ENCODE measurements at regions not wholly inside any gene's neighbourhood (a gene's known extent, or its start where the extent isn't known, plus 50 kb on each side); places are given as distances from the start of the nearest gene placed in this dataset.
"Not testable (repeated sequence)": the region's sequence is repeated elsewhere in the genome, so short reads cannot be mapped to it uniquely, and the experiment has no call there.

DNA sequence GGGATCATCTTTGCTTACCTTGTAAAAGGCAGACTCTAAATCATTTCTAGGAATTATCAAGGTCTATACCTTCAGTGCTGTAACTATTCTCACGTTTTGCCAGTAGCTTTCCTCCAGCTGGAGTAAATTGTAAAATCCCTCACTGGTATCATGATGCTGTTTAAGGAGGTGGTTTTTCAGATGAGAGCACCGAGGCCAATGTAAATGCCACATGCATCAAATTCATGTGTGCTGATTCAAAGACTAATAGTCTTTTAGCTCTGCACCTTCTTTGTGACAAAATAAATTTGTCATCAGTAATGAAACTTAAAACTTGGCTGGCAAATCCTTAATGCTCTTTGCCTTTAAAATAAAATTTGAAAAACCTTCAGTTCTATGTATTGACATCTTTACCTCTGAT is 503.8 kb downstream of the SETD4 start:
- no peak for DNase-seq (ENCODE audit: low read depth in 4 of 4, low spot score in 3 of 4)

DNA sequence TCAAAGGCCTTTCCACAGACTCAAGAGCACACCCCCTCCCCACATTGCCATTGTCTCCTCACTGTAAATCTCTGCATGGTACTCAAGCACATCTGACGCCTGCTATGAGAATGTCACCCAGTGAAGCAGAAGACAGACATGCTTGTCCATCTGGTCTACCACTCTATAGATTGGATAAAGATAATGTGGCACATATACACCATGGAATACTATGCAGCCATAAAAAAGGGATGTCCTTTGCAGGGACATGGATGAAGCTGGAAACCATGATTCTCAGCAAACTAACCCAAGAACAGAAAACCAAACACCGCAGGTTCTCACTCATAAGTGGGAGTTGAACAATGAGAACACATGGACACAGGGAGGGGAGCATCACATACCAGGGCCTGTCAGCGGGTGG is 503.4 kb upstream of the RUNX1 start:
- not testable (repeated sequence) for DNase-seq (ENCODE audit: low read depth in 4 of 4, low spot score in 3 of 4)

DNA sequence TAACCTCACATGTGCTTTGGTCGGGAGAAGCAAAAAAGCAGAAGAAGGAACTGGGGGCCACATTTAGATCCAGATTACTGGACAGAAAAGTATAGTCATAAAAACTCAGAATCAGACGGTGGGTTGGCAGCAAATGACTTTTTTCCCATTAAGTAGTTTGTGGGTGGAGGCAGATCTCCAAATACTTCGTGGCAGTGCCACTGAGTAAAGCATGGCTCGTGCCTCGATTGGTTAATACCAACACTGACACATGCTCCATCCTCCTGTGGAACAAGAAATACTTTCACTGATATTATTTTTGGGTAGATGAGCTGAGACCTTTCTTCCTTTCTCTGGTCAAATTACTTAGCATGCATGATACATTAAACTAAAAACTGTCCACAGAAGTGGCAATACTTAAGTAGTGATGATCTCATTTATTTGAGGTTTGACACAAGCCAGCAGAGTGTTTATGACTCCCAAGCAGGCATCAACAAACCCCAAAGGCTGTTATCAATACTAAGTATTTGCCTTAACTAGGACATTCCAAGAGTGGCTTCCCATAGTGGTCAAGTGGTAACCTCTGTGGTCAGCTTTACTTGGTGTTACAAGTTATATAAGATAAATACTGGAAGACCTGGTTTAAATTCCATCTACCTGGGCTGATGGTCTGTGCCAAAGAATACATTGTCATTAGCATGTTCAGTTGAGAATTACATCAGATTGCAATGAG is 500.0 kb upstream of the RUNX1 start:
- no peak for DNase-seq (ENCODE audit: low read depth in 4 of 4, low spot score in 3 of 4)

DNA sequence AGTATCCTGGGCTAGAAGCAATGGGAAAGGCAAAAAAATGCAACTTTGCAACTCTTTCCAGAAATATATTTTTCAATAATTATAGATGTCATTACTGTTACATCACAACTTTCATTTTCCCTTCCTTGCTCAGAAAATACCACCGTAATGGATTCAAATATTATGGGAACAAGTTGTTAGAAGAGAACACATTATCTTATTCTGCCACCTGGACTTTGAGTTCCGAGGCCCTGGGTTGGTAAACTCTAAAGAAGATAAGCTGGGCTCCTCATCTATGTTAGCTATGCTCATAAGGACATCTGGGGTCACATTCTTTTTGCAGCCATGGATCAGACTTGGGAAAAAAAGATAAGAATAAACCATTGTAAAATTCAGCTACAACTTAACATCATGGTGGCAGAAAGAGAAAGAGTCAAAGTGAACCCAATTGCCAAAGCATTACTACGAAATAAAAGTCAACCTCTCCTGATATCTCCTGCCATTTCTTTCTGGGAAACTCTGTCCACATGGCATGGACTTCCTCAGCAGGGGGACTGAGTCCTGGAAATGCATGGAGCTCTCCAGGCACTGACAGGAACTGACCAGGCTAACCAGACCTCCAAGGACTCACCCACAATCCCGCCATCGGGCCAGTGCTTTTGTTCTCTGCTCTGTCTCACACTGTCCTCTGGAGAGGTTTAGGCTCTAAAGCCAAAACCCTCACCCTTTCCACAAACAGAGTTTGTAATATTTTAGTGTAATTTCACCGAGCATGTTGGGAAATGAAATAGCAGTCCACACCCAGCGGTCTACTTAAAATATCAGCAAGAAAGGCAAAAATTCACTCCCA is 499.1 kb upstream of the RUNX1 start:
- DNase-seq (ENCODE audit: low read depth in 4 of 4, low spot score in 3 of 4), result no peak

DNA sequence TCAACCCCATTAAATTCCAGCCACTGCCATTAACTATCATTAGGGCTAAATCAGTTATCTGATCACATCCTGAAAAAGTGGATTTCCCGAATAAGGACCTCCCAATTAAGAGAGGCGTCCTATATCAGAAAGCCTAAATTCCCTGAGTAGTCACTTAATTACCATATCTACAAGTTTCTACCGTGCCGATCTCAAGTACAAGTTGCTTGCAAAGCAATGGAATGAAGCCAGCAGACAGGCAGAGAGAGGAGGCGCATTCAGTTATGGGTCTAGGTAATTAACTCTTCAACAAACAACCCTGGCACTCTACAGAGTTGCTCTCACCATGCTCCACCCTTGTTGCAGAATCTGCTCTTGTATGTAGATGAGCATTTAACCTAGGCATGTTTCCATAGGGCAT is 494.6 kb upstream of the RUNX1 start:
- no peak for DNase-seq (ENCODE audit: low read depth in 4 of 4, low spot score in 3 of 4)

DNA sequence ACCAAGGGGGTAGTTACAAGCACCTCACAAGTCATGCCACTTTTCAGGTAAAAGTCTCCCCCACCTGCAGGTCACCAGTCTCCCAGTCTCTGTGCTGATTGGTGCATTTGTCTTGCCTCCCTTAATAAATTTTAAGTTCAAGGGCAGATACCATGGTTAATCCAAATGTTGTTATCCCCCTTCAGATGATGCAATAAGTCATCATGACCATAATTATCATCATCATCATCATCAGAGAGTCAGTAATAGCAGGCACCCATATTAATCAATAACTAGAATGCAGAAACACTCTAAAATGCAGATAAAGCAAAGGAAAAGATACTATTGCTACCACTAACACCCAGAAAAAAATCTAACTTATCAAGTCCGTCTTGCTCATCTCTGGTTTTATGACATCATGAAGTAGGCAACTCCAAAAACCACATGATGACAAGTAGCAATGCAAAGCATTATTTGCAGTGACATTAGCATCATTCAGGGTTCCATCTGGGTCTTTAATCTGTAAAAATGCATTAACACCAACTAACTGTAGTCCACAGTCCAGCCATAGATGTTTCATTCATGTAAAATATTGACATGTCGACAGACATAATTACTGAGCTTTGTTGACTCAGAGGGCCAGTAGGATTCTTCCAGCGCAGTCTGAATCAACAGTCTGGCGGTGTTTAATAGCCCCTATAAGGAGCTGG is 492.0 kb upstream of the RUNX1 start:
- no peak for DNase-seq (ENCODE audit: low read depth in 4 of 4, low spot score in 3 of 4)

DNA sequence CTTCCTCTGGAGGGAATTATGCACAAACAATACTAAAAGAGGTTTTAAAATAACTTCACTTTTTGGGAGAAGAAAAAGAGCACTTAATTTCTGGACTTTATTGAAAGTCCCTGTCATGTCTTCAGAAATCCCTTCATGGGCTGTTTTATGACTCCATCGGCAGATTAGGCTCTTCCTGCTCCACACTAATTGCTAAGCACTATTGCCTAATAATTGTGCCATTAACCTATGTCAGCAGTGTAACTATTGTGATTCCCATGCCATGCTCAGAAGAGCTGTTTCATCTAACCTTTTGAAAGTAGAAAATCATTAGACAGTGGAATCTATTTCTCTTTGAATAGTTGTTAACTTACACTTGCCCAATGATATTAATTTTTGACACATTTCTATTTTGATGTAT is 489.3 kb upstream of the RUNX1 start:
- DNase-seq (ENCODE audit: low read depth in 4 of 4, low spot score in 3 of 4), result no peak

DNA sequence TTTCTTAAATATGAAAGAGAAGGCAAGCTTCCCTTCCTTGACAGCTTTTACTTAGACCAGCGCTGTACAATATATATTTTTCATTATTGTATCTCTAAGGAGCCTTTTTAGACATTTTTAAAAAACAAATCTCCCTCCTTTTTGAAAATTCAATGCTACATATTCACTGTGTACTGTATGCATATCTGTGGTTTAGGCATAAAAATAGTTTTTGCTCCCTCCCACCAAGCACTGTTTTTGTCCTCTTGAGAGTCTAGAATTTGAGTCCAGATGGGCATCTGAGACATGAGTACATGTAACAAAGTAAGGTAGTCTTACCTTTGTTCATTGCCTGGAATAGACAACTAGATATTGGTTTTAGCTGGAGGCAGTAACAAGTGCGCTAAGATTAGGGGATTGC is 488.5 kb upstream of the RUNX1 start:
- no peak for DNase-seq (ENCODE audit: low read depth in 4 of 4, low spot score in 3 of 4)

DNA sequence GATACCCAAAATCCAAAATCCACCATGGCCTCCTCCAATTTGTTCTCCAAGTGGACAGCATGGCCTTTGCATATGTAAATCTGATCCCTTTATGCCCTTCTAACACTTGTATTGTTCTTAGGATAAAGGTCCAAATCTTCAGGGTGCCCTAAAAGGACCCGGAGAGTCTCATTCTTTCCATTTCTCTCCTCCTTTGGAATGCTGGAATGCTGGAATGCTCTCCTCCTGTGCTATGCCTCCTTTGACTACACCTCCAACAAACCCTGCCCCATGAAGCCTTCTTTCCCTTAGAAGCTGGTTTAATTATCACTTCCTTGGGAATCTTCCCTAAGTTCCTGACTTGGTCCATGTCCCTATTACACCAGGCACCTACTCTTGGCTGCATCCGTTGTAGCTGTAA is 484.8 kb upstream of the RUNX1 start:
- DNase-seq (ENCODE audit: low read depth in 4 of 4, low spot score in 3 of 4), result no peak

DNA sequence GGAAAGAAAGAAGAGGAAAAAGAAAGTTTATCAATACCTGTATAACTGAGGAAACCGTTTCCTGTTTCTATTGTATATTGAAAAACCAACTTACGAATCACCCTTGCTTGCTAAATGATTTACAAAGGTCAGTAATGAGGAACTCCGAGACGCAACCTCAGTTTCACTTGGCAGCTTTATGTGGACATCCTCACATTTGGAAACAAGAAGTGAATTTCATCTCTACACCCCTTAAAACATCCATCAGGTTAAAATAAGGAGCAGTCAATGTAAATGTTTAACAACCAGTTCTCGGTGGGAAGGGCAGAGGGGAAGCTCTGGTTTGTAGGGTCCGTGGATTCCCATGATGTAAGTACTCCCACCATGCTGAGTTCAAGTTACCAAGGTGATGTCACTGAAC is 481.7 kb upstream of the RUNX1 start:
- no peak for DNase-seq (ENCODE audit: low read depth in 4 of 4, low spot score in 3 of 4)

DNA sequence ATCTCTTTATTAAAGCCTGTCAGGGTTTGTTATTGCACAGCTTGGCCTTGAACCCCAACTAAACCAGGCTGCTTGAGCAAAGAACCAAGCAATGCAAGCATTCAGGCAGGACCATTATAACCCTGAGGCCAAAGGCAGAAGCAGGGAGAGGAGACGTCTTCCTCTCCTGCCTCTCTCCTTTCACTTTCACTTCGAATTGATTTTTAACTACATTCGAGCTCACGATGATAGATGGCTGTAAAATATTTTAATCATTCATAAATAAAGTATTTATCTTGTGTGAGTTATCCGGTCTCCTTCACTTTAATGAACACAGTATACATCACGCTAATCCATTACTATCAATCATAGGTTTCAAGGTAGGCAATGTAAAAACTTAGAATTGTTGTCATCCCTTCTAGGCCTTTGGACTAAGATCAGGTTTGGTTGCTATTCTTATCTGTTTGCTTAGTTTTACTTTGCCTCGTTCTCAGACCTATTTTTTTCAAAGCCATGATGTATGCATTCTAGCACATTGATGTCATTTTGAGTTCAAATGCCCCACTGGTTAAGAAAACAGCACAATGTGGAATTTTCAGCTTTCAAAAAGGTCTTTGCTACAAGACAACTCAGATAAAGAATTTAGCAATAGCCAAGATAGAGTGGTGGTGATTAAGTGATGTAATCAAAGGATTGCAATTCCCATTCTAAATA is 480.2 kb upstream of the RUNX1 start:
- no peak for DNase-seq (ENCODE audit: low read depth in 4 of 4, low spot score in 3 of 4)

DNA sequence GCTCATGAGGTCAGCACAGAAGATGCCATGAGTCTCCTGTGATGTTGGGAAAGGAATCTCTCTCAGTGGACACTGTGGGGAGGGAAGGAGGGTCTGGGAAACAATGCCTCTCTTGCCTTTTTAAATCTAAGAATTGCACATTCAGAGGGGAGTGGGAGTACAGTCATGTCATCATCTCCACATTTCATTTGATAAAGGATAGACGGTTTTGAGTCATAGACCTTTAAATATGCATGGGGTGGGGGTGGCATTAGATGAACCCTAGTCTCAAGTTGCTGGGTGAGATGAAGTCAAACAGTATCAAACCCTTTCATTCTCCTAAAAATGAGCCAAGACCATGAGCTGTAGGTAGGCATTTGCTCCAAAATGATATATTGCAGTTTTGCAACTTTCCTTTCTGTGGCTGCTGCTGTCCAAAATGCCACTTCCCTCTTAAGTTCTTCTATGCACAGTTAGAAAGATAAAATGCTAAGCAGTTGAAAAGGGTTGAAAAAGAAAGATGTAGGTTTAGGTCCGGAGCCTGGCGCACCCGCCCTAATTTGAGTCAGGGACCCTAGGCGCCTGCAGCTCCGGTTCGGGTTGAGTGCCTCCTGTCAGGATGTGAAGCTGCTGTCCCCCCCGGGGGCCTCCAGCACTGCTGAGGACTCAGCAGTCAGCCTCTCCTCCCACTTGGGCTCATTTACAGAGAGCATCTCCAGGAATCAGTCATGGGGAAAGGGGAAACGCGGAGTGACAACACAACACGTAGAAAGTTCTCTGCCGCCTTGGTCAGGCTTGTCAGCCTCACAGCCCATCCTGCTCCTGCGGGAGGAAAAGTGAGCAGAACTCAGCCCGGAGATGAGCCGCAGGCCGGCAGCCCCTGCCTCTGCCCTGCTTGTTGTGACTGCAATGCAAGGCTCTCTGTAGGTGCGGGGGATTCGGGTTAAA is 479.3 kb upstream of the RUNX1 start:
- DNase-seq (ENCODE audit: low read depth in 4 of 4, low spot score in 3 of 4), result no peak

DNA sequence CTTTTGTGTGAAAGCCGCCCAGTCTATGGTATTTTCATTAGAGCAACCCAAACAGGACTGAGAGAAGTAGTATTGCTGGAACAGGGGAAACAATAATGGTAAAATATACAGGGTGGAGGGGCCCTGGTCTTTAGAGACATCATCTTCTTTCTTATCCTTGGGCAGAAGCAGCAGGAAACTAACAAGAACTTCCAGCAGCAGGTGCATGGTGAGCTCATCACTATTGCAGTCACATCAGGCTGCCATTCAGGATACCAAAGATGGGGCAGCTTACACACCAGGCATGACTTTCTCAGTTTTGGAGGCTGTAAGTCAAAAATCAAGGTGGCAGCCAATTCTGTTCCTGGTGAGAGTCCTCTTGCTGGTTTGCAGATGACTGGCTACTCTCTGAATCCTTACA is 478.3 kb upstream of the RUNX1 start:
- DNase-seq (ENCODE audit: low read depth in 4 of 4, low spot score in 3 of 4), result no peak

DNA sequence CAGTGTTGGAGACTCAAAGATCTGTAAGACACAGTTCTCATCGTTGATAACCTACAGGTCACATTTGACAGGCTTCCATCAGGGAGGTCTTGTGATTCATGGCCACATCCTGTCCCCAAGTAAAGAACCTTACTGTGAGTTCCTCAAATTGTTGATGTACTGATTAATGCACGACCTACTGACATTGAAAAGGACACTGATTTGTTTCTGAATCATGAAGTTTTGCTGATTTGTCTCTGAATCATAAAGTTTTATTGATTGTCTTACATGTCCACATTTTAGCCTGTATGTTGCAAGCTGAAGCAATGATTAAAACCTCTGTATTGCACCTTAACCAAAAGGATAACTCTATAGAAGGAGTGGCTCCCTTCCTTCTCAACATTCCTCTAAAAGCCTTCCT is 476.3 kb upstream of the RUNX1 start:
- no peak for DNase-seq (ENCODE audit: low read depth in 4 of 4, low spot score in 3 of 4)

DNA sequence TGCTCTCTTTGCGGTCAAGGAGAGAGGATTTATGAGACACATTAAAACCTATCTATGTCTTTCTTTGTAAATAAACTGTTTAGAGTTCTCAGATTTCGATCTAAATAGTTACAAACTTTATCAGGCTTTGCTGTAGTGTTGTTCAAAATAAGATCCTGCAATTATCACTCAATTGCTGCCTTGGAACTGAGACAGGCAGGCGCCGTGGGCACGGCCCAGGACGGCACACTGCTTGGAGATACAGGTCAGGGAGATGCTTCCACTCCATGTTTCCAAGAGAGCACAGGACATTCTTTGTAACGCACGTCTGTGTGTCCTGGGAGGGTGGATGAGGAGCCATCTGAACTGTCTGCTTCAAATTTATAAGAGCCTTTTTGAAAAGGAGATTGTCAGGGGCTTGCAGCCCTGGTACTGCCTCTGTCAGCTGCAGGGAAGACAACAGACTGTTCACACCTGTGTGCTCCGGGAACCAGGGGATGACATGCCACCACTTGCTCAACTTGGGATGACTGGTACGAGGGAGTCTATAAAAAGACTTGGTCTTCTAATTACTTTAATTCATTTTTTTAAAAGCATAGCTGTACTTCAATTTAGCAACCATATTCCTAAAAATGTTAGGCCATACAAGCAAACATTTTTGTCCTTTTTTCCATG is 472.9 kb upstream of the RUNX1 start:
- no peak for DNase-seq (ENCODE audit: low read depth in 4 of 4, low spot score in 3 of 4)

DNA sequence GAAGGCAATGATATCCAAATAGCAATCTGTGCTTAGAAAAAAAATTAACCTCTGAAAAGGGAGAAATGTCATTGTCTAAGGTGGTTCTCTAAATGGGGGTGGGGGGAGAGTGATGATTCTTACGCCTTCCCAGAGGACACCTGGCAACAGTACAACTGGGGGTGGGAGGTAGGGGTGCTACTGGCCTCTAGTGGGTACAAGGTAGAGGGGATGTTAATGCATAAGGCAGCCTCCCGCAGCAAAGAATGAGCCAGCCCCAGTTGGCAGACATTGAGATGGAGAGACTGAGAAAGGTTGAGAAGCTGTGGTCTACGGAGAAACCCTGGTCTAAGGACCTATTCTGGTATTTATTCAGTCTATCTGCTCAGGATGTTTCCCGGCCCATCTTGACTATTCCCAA is 472.2 kb upstream of the RUNX1 start:
- DNase-seq (ENCODE audit: low read depth in 4 of 4, low spot score in 3 of 4), result no peak

DNA sequence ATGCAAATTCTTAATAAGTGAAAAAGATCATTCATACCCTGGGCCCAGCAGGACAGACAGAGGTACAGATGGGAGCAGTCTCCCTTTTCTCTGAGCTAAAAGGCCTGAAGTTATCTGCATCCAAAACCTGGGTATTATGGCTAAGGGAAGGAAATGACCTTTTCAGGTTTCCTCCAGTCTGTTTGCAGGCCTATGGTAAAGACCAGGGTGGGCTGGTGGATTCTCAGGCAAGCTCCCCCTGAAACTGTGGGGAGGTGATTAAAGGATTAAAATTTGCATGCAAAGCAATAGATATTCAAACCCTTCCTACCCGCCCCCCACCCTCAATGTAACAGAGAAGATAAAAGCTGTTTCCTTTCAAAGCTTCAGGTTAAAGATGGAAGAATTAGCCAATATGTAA is 471.8 kb upstream of the RUNX1 start:
- no peak for DNase-seq (ENCODE audit: low read depth in 4 of 4, low spot score in 3 of 4)

DNA sequence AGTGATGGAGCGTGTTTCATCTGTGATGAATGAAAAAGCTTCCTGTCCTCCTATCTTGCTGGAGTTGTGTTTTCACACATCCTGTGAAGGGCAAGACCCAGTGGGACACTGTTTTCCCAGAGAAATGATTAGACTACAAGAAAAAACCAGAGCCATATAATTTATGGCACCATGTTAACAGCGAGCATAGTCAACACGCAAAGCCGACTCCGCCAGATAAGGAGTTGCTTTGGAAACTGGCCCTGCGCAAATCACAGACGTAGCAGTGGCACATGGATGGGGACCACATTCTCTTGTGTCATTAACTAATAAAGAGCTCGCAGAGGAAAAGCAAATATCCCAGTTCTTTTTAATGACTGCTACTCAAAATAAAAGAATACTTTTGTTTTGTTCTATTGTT is 471.2 kb upstream of the RUNX1 start:
- DNase-seq (ENCODE audit: low read depth in 4 of 4, low spot score in 3 of 4), result no peak

DNA sequence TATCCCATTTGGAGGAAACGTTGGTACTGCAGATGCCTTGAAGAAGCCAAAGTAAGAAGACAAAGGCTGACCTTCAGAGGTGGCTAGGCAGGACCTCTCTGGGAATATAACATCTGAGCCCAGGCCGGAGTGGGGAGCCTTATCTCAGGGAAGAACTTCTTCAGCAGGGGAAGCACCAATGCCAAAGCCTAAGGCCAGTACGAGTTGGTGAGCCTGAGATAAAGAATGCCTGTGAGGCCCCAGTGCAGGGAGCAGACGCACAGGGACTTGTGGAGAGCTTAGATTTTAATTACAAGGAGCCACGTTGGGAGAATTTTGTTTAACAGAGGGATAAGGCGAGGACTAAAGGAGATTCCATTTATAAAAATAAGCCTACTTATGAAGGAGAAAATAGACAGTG is 468.8 kb upstream of the RUNX1 start:
- DNase-seq (ENCODE audit: low read depth in 4 of 4, low spot score in 3 of 4), result no peak

DNA sequence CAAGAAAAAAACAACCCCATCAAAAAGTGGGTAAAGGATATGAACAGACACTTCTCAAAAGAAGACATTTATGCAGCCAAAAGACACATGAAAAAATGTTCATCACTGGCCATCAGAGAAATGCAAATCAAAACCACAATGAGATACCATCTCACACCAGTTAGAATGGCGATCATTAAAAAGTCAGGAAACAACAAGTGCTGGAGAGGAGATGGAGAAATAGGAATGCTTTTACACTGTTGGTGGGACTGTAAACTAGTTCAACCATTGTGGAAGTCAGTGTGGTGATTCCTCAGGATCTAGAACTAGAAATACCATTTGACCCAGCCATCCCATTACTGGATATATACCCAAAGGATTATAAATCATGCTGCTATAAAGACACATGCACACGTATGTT is 467.2 kb upstream of the RUNX1 start:
- not testable (repeated sequence) for DNase-seq (ENCODE audit: low read depth in 4 of 4, low spot score in 3 of 4)

All from right renal pelvis (tissue), 4 donors.